22Rv1 (cell line): ENCODE measurements at regions not wholly inside any gene's neighbourhood (a gene's known extent, or its start where the extent isn't known, plus 50 kb on each side); places are given as distances from the start of the nearest gene placed in this dataset.

Source experiments
- H3K27ac ChIP-seq: fragments of 450-650 bp; 2 replicates; pipeline ENCODE4 v1.5.1; 2017
- CTCF ChIP-seq: fragments of 450-650 bp; IDR thresholded peaks from 2 replicates; pipeline ENCODE4 v1.5.1; 2017; ENCODE audit warnings: mild to moderate bottlenecking
- ZFX ChIP-seq: fragments of 450-650 bp; IDR thresholded peaks from 2 replicates; pipeline ENCODE4 v1.6.1; 2017; ENCODE audit warnings: antibody characterized with exemption, borderline replicate concordance

- TF ChIP-seq ZFX (no peak), CTCF (no peak)
- no peak overlapping the region for H3K27ac ChIP-seq
Observed at GRCh38 chr6:120924214-120924613, 410.1 kb downstream of the TBC1D32 start.

- no peak overlapping the region for H3K27ac ChIP-seq
Observed at GRCh38 chr6:120918137-120918536, 416.1 kb downstream of the TBC1D32 start.

GRCh38 chr6:120916844-120917243 lies 417.4 kb downstream of the TBC1D32 start:
- no peak for TF ChIP-seq CTCF
- TF ChIP-seq ZFX, result no peak

More at GRCh38 chr6:120918137-120918536, 416.1 kb downstream of the TBC1D32 start:
- TF ChIP-seq ZFX (no peak), CTCF (no peak)

GRCh38 chr6:120913486-120913885 lies 420.8 kb downstream of the TBC1D32 start:
- TF ChIP-seq CTCF, result no peak
- H3K27ac ChIP-seq, result no peak overlapping the region

More at GRCh38 chr6:120916844-120917243, 417.4 kb downstream of the TBC1D32 start:
- H3K27ac ChIP-seq, result no peak overlapping the region

GRCh38 chr6:120908767-120909166 lies 425.5 kb downstream of the TBC1D32 start:
- TF ChIP-seq ZFX, result no peak
- no peak for TF ChIP-seq CTCF
- no peak overlapping the region for H3K27ac ChIP-seq

- TF ChIP-seq ZFX, result no peak
- no peak for TF ChIP-seq CTCF
Observed at GRCh38 chr6:120903836-120904235, 430.4 kb downstream of the TBC1D32 start.

GRCh38 chr6:120899932-120900331 lies 434.3 kb downstream of the TBC1D32 start:
- TF ChIP-seq CTCF (no peak), ZFX (no peak)
- no peak overlapping the region for H3K27ac ChIP-seq

More at GRCh38 chr6:120903836-120904235, 430.4 kb downstream of the TBC1D32 start:
- H3K27ac ChIP-seq, result no peak overlapping the region
